HepG2 (cell line): ENCODE measurements at regions not wholly inside any gene's neighbourhood (a gene's known extent, or its start where the extent isn't known, plus 50 kb on each side); places are given as distances from the start of the nearest gene placed in this dataset.

ENCODE experiments used
- ATAC-seq: fragments of 200-7000 bp; cut with Tn5 transposase; 3 replicates; pipeline ENCODE4 v1.9.1; 2020; ENCODE audit warnings: mild to moderate bottlenecking, moderate library complexity
- BruUV-seq: library from RNA; stranded (reverse); fragments of 400-500 nt; replicated peaks from 2 replicates; lab custom pipeline; 2021; lab: Mats Ljungman, UMichigan
- CTCF ChIA-PET: fragments of 300-600 bp; formaldehyde crosslinking; extraction: SDS; loops from one replicate; lab custom pipeline; 2021; ENCODE audit warnings: low total read pairs, inconsistent platforms, low intra/inter-chr PET ratio; lab: Yijun Ruan, JAX
- POLR2A ChIA-PET: fragments of 350-600 bp; sonication (Branson Sonifier 250); formaldehyde crosslinking; loops from one replicate; lab custom pipeline; 2020; ENCODE audit warnings: antibody characterized with exemption, inconsistent platforms; lab: Yijun Ruan, JAX
- DNase-seq: peaks from one replicate; pipeline ENCODE4 v3.0.0-alpha.2; 2015; ENCODE audit warnings: low spot score
- FAIRE-seq: peaks from 3 replicates; lab custom pipeline; 2011; peaks lifted over from hg19 to GRCh38; lab: Jason Lieb, UNC
- H2AFZ ChIP-seq: one replicate; pipeline ENCODE4 v1.6.1; 2011; ENCODE audit warnings: low read length, inconsistent platforms
- H3K27ac ChIP-seq: fragments of 300-600 bp; 3 replicates; pipeline ENCODE4 v1.8.0; 2011; ENCODE audit warnings: mixed run types, mild to moderate bottlenecking, mixed read lengths, low read length, inconsistent platforms; ENCODE audit not compliant: insufficient read depth; ENCODE audit errors: extremely low read length
- H3K27me3 ChIP-seq, 2 experiments: fragments of 200-600 bp in 1 of 2; 2 replicates in 1 of 2; 3 replicates in 1 of 2; pipeline versions ENCODE4 v1.6.0 to v1.8.0; 2011; ENCODE audit warnings: low read length in 2 of 2, mild to moderate bottlenecking in 2 of 2, moderate library complexity in 2 of 2, inconsistent platforms in 1 of 2; ENCODE audit not compliant: insufficient read depth in 2 of 2, control insufficient read depth in 1 of 2
- H3K36me3 ChIP-seq, 2 experiments: fragments of 200-600 bp in 1 of 2; replicated peaks in 1 of 2; 2 replicates in 1 of 2; 3 replicates in 1 of 2; pipeline versions ENCODE4 v1.5.1 to v1.8.0; 2011; ENCODE audit warnings: low read length in 2 of 2, inconsistent platforms in 1 of 2; ENCODE audit not compliant: insufficient read depth in 2 of 2, control insufficient read depth in 1 of 2
- H3K4me1 ChIP-seq: 2 replicates; pipeline ENCODE4 v1.5.1; 2012; ENCODE audit warnings: low read length, inconsistent platforms; ENCODE audit not compliant: insufficient read depth
- H3K4me2 ChIP-seq: 2 replicates; pipeline ENCODE4 v1.6.0; 2011; ENCODE audit warnings: low read depth, low read length, inconsistent platforms
- H3K4me3 ChIP-seq, 3 experiments: fragments of 200-600 bp in 1 of 3; sonication (generic), shearing (Covaris generic) in 1 of 3; replicated peaks in 1 of 3; 2 replicates each; pipeline ENCODE4 v1.5.1; 2011 to 2016; ENCODE audit warnings: low read length in 3 of 3, inconsistent platforms in 2 of 3, low read depth in 2 of 3, mild to moderate bottlenecking in 2 of 3, control low read depth in 1 of 3, mixed read lengths in 1 of 3; ENCODE audit not compliant: insufficient read depth in 1 of 3
- H3K79me2 ChIP-seq: one replicate; pipeline ENCODE4 v1.6.1; 2011; ENCODE audit warnings: low read length, inconsistent platforms; ENCODE audit not compliant: insufficient read depth
- H3K9ac ChIP-seq: 2 replicates; pipeline ENCODE4 v1.6.0; 2011; ENCODE audit warnings: mild to moderate bottlenecking, low read depth, low read length, inconsistent platforms; ENCODE audit not compliant: insufficient read depth
- H3K9me3 ChIP-seq: 2 replicates; pipeline ENCODE4 v1.5.1; 2012; ENCODE audit warnings: mild to moderate bottlenecking, low read length
- H4K20me1 ChIP-seq: 2 replicates; pipeline ENCODE4 v1.6.0; 2011; ENCODE audit warnings: inconsistent platforms, mild to moderate bottlenecking, low read length, moderate library complexity; ENCODE audit not compliant: insufficient read depth
- DBP ChIP-seq: sonication (generic); formaldehyde crosslinking; IDR thresholded peaks from 2 replicates; pipeline ENCODE4 v1.4.0; 2020; ENCODE audit warnings: missing genetic modification reagents; ENCODE audit errors: not compliant biosample characterization
- HNF1B ChIP-seq: sonication (generic); formaldehyde crosslinking; IDR thresholded peaks from 2 replicates; pipeline ENCODE4 v1.5.1; 2020; ENCODE audit warnings: mild to moderate bottlenecking, moderate library complexity, missing genetic modification reagents
- MAFK ChIP-seq, 2 experiments: IDR thresholded peaks in 1 of 2; conservative IDR thresholded peaks in 1 of 2; 2 replicates each; pipeline ENCODE4 v1.6.1; 2011; ENCODE audit warnings: improper control_type of control experiment in 2 of 2, low read length in 2 of 2
- NRL ChIP-seq: sonication (generic); formaldehyde crosslinking; IDR thresholded peaks from 2 replicates; pipeline ENCODE4 v1.5.0; 2020; ENCODE audit warnings: missing genetic modification reagents, mild to moderate bottlenecking, moderate library complexity, borderline replicate concordance
- ZNF251 ChIP-seq: sonication (generic); formaldehyde crosslinking; IDR thresholded peaks from 2 replicates; pipeline ENCODE4 v1.9.0; 2021; ENCODE audit warnings: mild to moderate bottlenecking, missing genetic modification reagents
- ZNF274 ChIP-seq: sonication (generic); formaldehyde crosslinking; IDR thresholded peaks from 2 replicates; pipeline ENCODE4 v1.5.1; 2020; ENCODE audit warnings: mild to moderate bottlenecking, missing genetic modification reagents
- ZNF513 ChIP-seq: sonication (generic); formaldehyde crosslinking; conservative IDR thresholded peaks from 2 replicates; pipeline ENCODE4 v1.5.0; 2020; ENCODE audit warnings: missing genetic modification reagents
- WGBS: methylation state at CpG from one replicate; pipeline ENCODE4 v1.1.6; 2017; ENCODE audit warnings: low lambda C conversion rate; 5-methylcytosine and 5-hydroxymethylcytosine counted together
- in situ Hi-C: cut with HindIII; loops from 2 replicates; pipeline ENCODE4 v1.10.0; 2017; ENCODE audit warnings: low pct_unique_long_range_greater_than_20kb; ENCODE audit not compliant: extremely low pct_ligation_motif_present
- intact Hi-C: fragments of 100-400 bp; cut with micrococcal nuclease; formaldehyde crosslinking; loops from one replicate; pipeline ENCODE4 v1.10.0; 2022; ENCODE audit not compliant: unreplicated experiment

GRCh38 chr5:92374859-92375258, 991.7 kb upstream of the ARRDC3 start:
- DNase-seq: no peak
- intact Hi-C loops: no loop called here

More at GRCh38 chr5:92374859-92375258, 991.7 kb upstream of the ARRDC3 start:
- FAIRE-seq (no peak), ATAC-seq (no peak)
- no peak overlapping the region for H3K27ac ChIP-seq
- POLR2A ChIA-PET: no interaction called here
- no peaks in the 10 kb centered on the region for H3K9me3 ChIP-seq
- CTCF ChIA-PET: no interaction called here
- no peak for TF ChIP-seq ZNF251 (CRISPR knock-in tag)
- no peak for TF ChIP-seq ZNF274
- no peak for TF ChIP-seq DBP (CRISPR knock-in tag)
- TF ChIP-seq NRL (CRISPR knock-in tag): no peak
- TF ChIP-seq MAFK (conservative IDR thresholded peaks at IDR 0.05 in 1 of 2, IDR thresholded peaks at IDR 0.05 in 1 of 2; ENCODE audit: low read length in 2 of 2): no peak
- TF ChIP-seq ZNF513 (CRISPR knock-in tag): no peak
- no peak for TF ChIP-seq HNF1B
- in situ Hi-C loops: no loop called here
- no TSS peak for BruUV-seq
- no peaks in the 10 kb centered on the region for H3K27me3 ChIP-seq
- H3K4me1 ChIP-seq: no peaks in the 10 kb centered on the region
- H3K36me3 ChIP-seq: no peaks in the 10 kb centered on the region
- 69% methylated on average over 5 of the region's 20 CpGs for WGBS
- H3K9ac ChIP-seq: no peak overlapping the region
- H3K4me2 ChIP-seq: no peak overlapping the region
- H2AFZ ChIP-seq: no peak overlapping the region
- no peak overlapping the region for H3K4me3 ChIP-seq
- H4K20me1 ChIP-seq: no peaks in the 10 kb centered on the region
- no peaks in the 10 kb centered on the region for H3K79me2 ChIP-seq
